MCF 10A (cell line): ENCODE measurements at regions not wholly inside any gene's neighbourhood (a gene's known extent, or its start where the extent isn't known, plus 50 kb on each side); places are given as distances from the start of the nearest gene placed in this dataset.

ENCODE experiments used
- BruUV-seq: library from RNA; stranded (reverse); fragments of 400-500 nt; replicated peaks from 2 replicates; lab custom pipeline; 2021; lab: Mats Ljungman, UMichigan
- CTCF ChIA-PET: fragments of 300-600 bp; sonication (Branson Sonifier 250); formaldehyde crosslinking; extraction: SDS; loops from one replicate; lab custom pipeline; 2021; ENCODE audit warnings: antibody characterized with exemption, inconsistent platforms; lab: Yijun Ruan, JAX
- POLR2A ChIA-PET: fragments of 300-600, 350-650 bp; sonication (Branson Sonifier 250); formaldehyde crosslinking; extraction: SDS; loops from one replicate; lab custom pipeline; 2020; ENCODE audit warnings: antibody characterized with exemption, inconsistent platforms; lab: Yijun Ruan, JAX
- DNase-seq: peaks from one replicate; pipeline ENCODE4 v3.0.0-alpha.2; 2018; ENCODE audit not compliant: unreplicated experiment
- H3K27ac Mint-ChIP-seq: one replicate; pipeline ENCODE4 v1.8.0; 2022; ENCODE audit warnings: mild to moderate bottlenecking, low read depth, mixed read lengths; ENCODE audit not compliant: unreplicated experiment
- H3K27me3 Mint-ChIP-seq: one replicate; pipeline ENCODE4 v1.8.0; 2022; ENCODE audit warnings: mixed read lengths; ENCODE audit not compliant: insufficient read depth, unreplicated experiment
- H3K36me3 Mint-ChIP-seq: one replicate; pipeline ENCODE4 v1.8.0; 2022; ENCODE audit warnings: mild to moderate bottlenecking, moderate library complexity, mixed read lengths; ENCODE audit not compliant: insufficient read depth, unreplicated experiment
- H3K4me1 Mint-ChIP-seq: one replicate; pipeline ENCODE4 v1.8.0; 2022; ENCODE audit warnings: mixed read lengths; ENCODE audit not compliant: insufficient read depth, unreplicated experiment
- H3K4me3 Mint-ChIP-seq: one replicate; pipeline ENCODE4 v1.8.0; 2022; ENCODE audit warnings: mild to moderate bottlenecking, moderate library complexity, mixed read lengths; ENCODE audit not compliant: unreplicated experiment
- H3K9me3 Mint-ChIP-seq: one replicate; pipeline ENCODE4 v1.8.0; 2022; ENCODE audit warnings: mixed read lengths; ENCODE audit not compliant: unreplicated experiment
- intact Hi-C: fragments of 100-400 bp; cut with micrococcal nuclease; formaldehyde crosslinking; loops from 2 replicates; pipeline ENCODE4 v1.14.1; 2022
- TF ChIP-seq, protein P1 (sequence below): fragments of 200-600 bp; IDR thresholded peaks from one replicate; pipeline ENCODE4 v1.8.0; 2022; ENCODE audit warnings: antibody characterized with exemption, mild to moderate bottlenecking; ENCODE audit not compliant: unreplicated experiment

DNA sequence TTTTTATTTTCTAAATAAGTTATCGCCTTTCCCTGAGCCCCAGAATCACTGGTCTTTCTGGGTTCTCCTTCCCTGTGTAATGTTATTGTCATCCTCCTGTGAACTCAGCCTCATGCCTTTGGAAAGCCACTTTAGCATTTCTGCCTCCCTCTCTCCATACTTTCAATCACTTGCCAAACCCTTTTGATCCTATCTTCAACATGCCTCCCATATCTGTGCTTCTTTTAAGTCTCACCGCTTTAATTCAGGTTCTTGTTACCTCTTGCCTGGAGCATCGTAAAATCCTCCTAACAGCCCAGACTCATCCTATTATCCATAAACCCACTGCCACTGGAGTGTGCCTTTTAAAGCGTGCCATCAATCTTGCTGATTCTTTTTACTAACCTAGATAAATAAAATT, 321.8 kb downstream of the BMP4 start:
- Mint-ChIP-seq H3K4me1 (no peaks in the 10 kb centered on the region), H3K9me3 (no peaks in the 10 kb centered on the region), H3K36me3 (no peaks in the 10 kb centered on the region), H3K27ac (no peak overlapping the region), H3K4me3 (no peak overlapping the region), H3K27me3 (no peaks in the 10 kb centered on the region)
- no peak for DNase-seq
- BruUV-seq, result no TSS peak
- TF ChIP-seq, protein P1, sequence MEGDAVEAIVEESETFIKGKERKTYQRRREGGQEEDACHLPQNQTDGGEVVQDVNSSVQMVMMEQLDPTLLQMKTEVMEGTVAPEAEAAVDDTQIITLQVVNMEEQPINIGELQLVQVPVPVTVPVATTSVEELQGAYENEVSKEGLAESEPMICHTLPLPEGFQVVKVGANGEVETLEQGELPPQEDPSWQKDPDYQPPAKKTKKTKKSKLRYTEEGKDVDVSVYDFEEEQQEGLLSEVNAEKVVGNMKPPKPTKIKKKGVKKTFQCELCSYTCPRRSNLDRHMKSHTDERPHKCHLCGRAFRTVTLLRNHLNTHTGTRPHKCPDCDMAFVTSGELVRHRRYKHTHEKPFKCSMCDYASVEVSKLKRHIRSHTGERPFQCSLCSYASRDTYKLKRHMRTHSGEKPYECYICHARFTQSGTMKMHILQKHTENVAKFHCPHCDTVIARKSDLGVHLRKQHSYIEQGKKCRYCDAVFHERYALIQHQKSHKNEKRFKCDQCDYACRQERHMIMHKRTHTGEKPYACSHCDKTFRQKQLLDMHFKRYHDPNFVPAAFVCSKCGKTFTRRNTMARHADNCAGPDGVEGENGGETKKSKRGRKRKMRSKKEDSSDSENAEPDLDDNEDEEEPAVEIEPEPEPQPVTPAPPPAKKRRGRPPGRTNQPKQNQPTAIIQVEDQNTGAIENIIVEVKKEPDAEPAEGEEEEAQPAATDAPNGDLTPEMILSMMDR, result no peak
- ChIA-PET POLR2A (interaction anchor here (0.7 kb wide), 1 partner anchor 208 kb away, joined by 3 read pairs; no protein-coding TSS in a partner anchor), CTCF (interaction anchor here (1.0 kb wide), 1 partner anchor 21 kb away, joined by 3 read pairs; no protein-coding TSS in a partner anchor)
- intact Hi-C loops, result no loop called here

DNA sequence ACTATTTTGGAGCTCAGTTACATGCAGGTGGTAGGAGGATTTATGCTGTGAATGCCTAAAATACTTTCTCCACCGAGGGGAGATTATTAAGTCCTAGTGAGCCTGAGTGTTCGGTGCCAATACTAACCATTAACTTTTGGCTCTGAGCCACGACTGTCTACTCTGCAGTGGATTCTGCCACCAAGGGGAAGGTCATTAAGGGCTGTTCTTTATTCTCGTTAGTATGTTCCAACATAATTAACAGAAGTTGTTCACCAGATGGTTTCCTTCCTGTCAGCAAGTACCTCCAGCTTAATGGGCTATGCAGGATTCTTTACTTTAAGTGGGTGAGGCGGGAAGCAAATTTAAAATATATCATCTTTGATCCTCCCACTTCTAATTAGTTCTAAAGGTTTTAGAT, 326.3 kb downstream of the BMP4 start:
- H3K9me3 Mint-ChIP-seq, result no peaks in the 10 kb centered on the region
- CTCF ChIA-PET, result interaction anchor here (1.3 kb wide), 1 partner anchor 9 kb away, joined by 3 read pairs; no protein-coding TSS in a partner anchor

DNA sequence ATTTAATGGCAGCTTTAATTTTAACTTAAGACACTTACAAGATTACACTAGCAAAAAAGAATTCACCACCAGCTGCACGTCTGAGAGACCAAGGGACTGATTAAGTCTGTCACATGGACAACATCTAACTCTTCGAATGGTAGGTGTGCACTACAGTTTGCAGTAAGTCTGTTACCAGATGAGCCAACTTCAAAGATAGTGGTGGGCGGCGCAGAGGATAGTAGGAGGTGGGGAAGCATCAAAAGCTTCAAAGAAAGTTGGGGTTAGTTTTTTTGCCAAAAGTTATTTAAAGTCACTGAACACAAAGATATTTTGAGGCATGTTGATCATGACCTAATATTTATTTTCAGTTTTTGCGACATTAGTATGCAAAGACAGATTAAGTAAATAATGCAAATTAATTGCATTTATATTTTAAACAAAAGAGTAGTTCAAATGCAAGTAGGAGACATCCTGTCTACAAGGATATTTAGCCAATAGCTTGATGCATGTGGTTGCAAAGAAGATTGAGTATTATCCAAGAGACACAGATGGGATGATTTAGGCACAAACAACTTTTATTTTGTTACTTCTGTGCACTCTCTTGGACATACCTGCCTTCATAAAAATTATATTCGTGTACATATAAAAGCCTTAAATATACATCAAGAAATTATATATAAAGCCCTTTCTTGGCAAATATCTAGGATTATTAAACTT, 327.7 kb downstream of the BMP4 start:
- intact Hi-C loops, result no loop called here
- no TSS peak for BruUV-seq
- no peaks in the 10 kb centered on the region for H3K4me1 Mint-ChIP-seq
- no peak overlapping the region for H3K4me3 Mint-ChIP-seq
- H3K36me3 Mint-ChIP-seq, result no peaks in the 10 kb centered on the region
- TF ChIP-seq, protein P1, result no peak
- H3K9me3 Mint-ChIP-seq, result no peaks in the 10 kb centered on the region
- H3K27me3 Mint-ChIP-seq, result no peaks in the 10 kb centered on the region
- POLR2A ChIA-PET, result interaction anchor here (0.6 kb wide), 1 partner anchor 832 kb away, joined by 3 read pairs; no protein-coding TSS in a partner anchor
- DNase-seq, result no peak
- no peak overlapping the region for H3K27ac Mint-ChIP-seq
- CTCF ChIA-PET, result no interaction called here

More for the DNA sequence above, 326.3 kb downstream of the BMP4 start:
- Mint-ChIP-seq H3K27ac (no peak overlapping the region), H3K36me3 (no peaks in the 10 kb centered on the region), H3K27me3 (no peaks in the 10 kb centered on the region), H3K4me1 (no peaks in the 10 kb centered on the region), H3K4me3 (no peak overlapping the region)
- intact Hi-C loops, result no loop called here
- TF ChIP-seq, protein P1, result no peak
- BruUV-seq, result no TSS peak
- no peak for DNase-seq
- POLR2A ChIA-PET, result interaction anchor here (0.6 kb wide), 1 partner anchor 28 kb away, joined by 3 read pairs; no protein-coding TSS in a partner anchor

DNA sequence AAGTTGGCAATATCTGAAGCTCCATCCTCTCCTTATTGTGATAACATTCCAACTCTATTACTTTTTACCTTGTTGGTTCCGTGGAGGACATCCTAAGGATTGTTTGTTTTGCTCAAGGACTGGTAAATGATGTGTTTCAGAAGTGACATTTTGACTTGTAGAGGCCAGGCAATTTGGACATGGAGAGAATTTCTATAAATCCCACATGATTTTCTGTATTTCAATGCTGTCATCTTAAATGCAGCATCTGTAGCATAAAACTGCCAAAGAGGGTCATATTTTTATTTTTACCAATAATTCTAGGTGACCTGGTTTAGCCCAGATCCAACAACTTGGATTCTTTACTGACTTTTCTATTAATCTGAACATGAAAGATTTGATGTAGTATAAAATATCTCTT, 328.4 kb downstream of the BMP4 start:
- no peaks in the 10 kb centered on the region for H3K36me3 Mint-ChIP-seq
- no peak overlapping the region for H3K27ac Mint-ChIP-seq
- no peaks in the 10 kb centered on the region for H3K4me1 Mint-ChIP-seq
- no peak overlapping the region for H3K4me3 Mint-ChIP-seq
- no peaks in the 10 kb centered on the region for H3K9me3 Mint-ChIP-seq
- POLR2A ChIA-PET, result interaction anchor here (0.7 kb wide), 2 partner anchors 54 to 466 kb away, joined by 3 read pairs; no protein-coding TSS in a partner anchor
- no peak for DNase-seq
- BruUV-seq, result no TSS peak
- intact Hi-C loops, result no loop called here
- H3K27me3 Mint-ChIP-seq, result no peaks in the 10 kb centered on the region
- TF ChIP-seq, protein P1, result no peak
- CTCF ChIA-PET, result no interaction called here
